Panc1 (cell line): ENCODE measurements at regions not wholly inside any gene's neighbourhood (a gene's known extent, or its start where the extent isn't known, plus 50 kb on each side); places are given as distances from the start of the nearest gene placed in this dataset.

Experiments used
- ATAC-seq: fragments of 200-7000 bp; cut with Tn5 transposase; 2 replicates; pipeline ENCODE4 v1.9.1; 2020; ENCODE audit warnings: mild to moderate bottlenecking, moderate library complexity
- BruUV-seq: library from RNA; stranded (reverse); fragments of 400-500 nt; replicated peaks from 2 replicates; lab custom pipeline; 2021; lab: Mats Ljungman, UMichigan
- CTCF ChIA-PET: fragments of 300-600 bp; sonication (Branson Sonifier 250); formaldehyde crosslinking; loops from one replicate; lab custom pipeline; 2022; ENCODE audit warnings: antibody characterized with exemption; lab: Charles Lee
- POLR2A ChIA-PET: fragments of 300-600 bp; sonication (Branson Sonifier 250); formaldehyde crosslinking; loops from one replicate; lab custom pipeline; 2022; ENCODE audit warnings: antibody characterized with exemption; lab: Charles Lee
- DNase-seq: peaks from one replicate; pipeline ENCODE4 v3.0.0-alpha.2; 2010; ENCODE audit warnings: low read depth, low spot score
- H3K27ac ChIP-seq: 2 replicates; pipeline ENCODE4 v1.5.1; 2011; ENCODE audit warnings: mild to moderate bottlenecking, low read length, inconsistent platforms
- H3K27me3 ChIP-seq: fragments of 200-500 bp; sonication (Bioruptor generic); 2 replicates; pipeline ENCODE4 v1.6.0; 2014; ENCODE audit warnings: low read length, inconsistent platforms; ENCODE audit not compliant: control insufficient read depth, insufficient read depth
- H3K36me3 ChIP-seq: fragments of 200-500 bp; sonication (Bioruptor generic); 2 replicates; pipeline ENCODE4 v1.5.1; 2014; ENCODE audit warnings: inconsistent platforms, mild to moderate bottlenecking, low read length, moderate library complexity; ENCODE audit not compliant: control insufficient read depth, insufficient read depth
- H3K4me1 ChIP-seq: 2 replicates; pipeline ENCODE4 v1.5.1; 2011; ENCODE audit warnings: inconsistent platforms, mild to moderate bottlenecking, low read length, moderate library complexity; ENCODE audit not compliant: control insufficient read depth, insufficient read depth
- H3K4me3 ChIP-seq, 2 experiments: 2 replicates each; pipeline ENCODE4 v1.5.1; 2011 to 2012; ENCODE audit warnings: low read depth in 2 of 2, low read length in 2 of 2, mild to moderate bottlenecking in 2 of 2, inconsistent platforms in 1 of 2, moderate library complexity in 1 of 2
- H3K9me3 ChIP-seq: fragments of 200-500 bp; sonication (Bioruptor generic); 2 replicates; pipeline ENCODE4 v1.5.1; 2014; ENCODE audit warnings: low read depth, mild to moderate bottlenecking, inconsistent platforms, low read length, moderate library complexity; ENCODE audit not compliant: control insufficient read depth, insufficient read depth
- POLR2AphosphoS5 ChIP-seq: IDR thresholded peaks from 2 replicates; pipeline ENCODE4 v1.6.1; 2012; ENCODE audit warnings: mild to moderate bottlenecking, low read depth, low read length, moderate library complexity
- SIN3A ChIP-seq: IDR thresholded peaks from 2 replicates; pipeline ENCODE4 v1.6.1; 2012; ENCODE audit warnings: low read depth, mild to moderate bottlenecking, low read length, moderate library complexity, borderline replicate concordance; ENCODE audit not compliant: insufficient read depth
- TCF7L2 ChIP-seq: IDR thresholded peaks from 2 replicates; pipeline ENCODE4 v1.6.1; 2011; ENCODE audit warnings: mild to moderate bottlenecking, low read depth, low read length, inconsistent platforms
- in situ Hi-C: cut with HindIII; loops from 2 replicates; pipeline ENCODE4 v1.10.0; 2016; ENCODE audit warnings: low sequenced_read_pairs, low pct_unique_long_range_greater_than_20kb
- intact Hi-C: fragments of 100-400 bp; cut with micrococcal nuclease; formaldehyde crosslinking; loops from one replicate; pipeline ENCODE4 v1.10.0; 2022; ENCODE audit not compliant: unreplicated experiment
- TF ChIP-seq, protein P1 (sequence below): fragments of 450-650 bp; IDR thresholded peaks from 2 replicates; pipeline ENCODE4 v1.5.1; 2017; ENCODE audit warnings: mild to moderate bottlenecking
- TF ChIP-seq, protein P2 (sequence below), 2 experiments: IDR thresholded peaks; 2 replicates each; pipeline ENCODE4 v1.6.1; 2011 to 2012; ENCODE audit warnings: low read depth in 2 of 2, control low read depth in 1 of 2, low read length in 1 of 2, mild to moderate bottlenecking in 1 of 2, moderate library complexity in 1 of 2; ENCODE audit not compliant: insufficient read depth in 1 of 2

DNA sequence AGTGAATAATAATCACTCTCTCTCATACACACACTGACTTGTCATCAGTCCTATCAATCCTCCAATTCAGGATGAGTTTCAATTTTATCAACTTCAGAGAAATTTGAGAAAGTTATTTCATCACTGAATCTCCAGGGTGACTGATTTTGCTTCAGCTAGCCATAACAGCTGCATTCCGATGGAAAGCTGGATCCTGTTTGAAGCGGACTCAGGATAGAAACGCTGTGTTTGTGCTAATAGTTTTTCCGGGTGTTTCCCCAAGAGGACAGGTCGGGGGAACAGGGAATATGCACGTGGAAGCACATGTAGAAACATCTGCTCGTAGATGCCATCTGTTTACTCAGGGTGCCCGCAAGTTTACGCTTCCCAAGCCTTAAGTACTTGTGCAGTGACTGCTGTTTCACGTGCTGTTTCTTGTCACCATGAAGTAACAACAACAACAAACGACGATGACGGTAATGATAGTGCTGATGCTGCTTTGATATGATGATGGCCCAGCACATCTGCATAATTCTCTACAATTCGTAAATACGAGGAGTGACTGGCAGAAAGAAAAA, 263.7 kb upstream of the DAPK1 start:
- in situ Hi-C loops = no loop called here

DNA sequence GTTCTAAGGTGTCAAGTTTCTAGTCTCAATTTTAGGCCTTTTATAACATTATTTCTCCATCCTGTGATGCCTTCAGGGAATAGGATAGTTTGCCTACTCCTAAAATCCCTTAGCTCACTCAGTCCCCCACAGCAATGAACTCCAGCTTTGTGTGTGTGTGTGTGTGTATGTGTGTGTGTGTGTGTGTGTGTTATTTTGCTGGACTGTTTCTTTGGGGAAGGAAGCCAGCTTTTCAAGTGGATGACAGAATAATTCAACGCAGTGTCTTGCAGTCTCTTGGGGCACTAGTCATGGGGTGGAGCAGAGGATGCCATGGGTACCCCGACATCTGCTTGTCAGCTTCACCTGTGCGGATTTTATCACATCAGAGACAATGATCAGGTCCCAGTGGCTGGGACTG, 262.8 kb upstream of the DAPK1 start:
- ATAC-seq (no peak), DNase-seq (no peak)
- intact Hi-C loops = no loop called here
- Histone ChIP-seq H3K36me3 (no peaks in the 10 kb centered on the region), H3K4me3 (no peak overlapping the region), H3K9me3 (no peaks in the 10 kb centered on the region), H3K4me1 (no peaks in the 10 kb centered on the region), H3K27ac (no peak overlapping the region), H3K27me3 (no peaks in the 10 kb centered on the region)
- in situ Hi-C loops = no loop called here
- TF ChIP-seq, protein P1, sequence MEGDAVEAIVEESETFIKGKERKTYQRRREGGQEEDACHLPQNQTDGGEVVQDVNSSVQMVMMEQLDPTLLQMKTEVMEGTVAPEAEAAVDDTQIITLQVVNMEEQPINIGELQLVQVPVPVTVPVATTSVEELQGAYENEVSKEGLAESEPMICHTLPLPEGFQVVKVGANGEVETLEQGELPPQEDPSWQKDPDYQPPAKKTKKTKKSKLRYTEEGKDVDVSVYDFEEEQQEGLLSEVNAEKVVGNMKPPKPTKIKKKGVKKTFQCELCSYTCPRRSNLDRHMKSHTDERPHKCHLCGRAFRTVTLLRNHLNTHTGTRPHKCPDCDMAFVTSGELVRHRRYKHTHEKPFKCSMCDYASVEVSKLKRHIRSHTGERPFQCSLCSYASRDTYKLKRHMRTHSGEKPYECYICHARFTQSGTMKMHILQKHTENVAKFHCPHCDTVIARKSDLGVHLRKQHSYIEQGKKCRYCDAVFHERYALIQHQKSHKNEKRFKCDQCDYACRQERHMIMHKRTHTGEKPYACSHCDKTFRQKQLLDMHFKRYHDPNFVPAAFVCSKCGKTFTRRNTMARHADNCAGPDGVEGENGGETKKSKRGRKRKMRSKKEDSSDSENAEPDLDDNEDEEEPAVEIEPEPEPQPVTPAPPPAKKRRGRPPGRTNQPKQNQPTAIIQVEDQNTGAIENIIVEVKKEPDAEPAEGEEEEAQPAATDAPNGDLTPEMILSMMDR = no peak
- TF ChIP-seq TCF7L2 = no peak
- no peak for TF ChIP-seq POLR2AphosphoS5
- TF ChIP-seq, protein P2, sequence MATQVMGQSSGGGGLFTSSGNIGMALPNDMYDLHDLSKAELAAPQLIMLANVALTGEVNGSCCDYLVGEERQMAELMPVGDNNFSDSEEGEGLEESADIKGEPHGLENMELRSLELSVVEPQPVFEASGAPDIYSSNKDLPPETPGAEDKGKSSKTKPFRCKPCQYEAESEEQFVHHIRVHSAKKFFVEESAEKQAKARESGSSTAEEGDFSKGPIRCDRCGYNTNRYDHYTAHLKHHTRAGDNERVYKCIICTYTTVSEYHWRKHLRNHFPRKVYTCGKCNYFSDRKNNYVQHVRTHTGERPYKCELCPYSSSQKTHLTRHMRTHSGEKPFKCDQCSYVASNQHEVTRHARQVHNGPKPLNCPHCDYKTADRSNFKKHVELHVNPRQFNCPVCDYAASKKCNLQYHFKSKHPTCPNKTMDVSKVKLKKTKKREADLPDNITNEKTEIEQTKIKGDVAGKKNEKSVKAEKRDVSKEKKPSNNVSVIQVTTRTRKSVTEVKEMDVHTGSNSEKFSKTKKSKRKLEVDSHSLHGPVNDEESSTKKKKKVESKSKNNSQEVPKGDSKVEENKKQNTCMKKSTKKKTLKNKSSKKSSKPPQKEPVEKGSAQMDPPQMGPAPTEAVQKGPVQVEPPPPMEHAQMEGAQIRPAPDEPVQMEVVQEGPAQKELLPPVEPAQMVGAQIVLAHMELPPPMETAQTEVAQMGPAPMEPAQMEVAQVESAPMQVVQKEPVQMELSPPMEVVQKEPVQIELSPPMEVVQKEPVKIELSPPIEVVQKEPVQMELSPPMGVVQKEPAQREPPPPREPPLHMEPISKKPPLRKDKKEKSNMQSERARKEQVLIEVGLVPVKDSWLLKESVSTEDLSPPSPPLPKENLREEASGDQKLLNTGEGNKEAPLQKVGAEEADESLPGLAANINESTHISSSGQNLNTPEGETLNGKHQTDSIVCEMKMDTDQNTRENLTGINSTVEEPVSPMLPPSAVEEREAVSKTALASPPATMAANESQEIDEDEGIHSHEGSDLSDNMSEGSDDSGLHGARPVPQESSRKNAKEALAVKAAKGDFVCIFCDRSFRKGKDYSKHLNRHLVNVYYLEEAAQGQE (IDR thresholded peaks at IDR 0.05; ENCODE audit: insufficient read depth in 1 of 2, low read depth in 2 of 2, low read length in 1 of 2) = no peak
- TF ChIP-seq SIN3A = no peak
- BruUV-seq = no TSS peak
- CTCF ChIA-PET = no interaction called here
- POLR2A ChIA-PET = no interaction called here

More for the DNA sequence above, 263.7 kb upstream of the DAPK1 start:
- Histone ChIP-seq H3K4me1 (no peaks in the 10 kb centered on the region), H3K9me3 (no peaks in the 10 kb centered on the region), H3K27me3 (no peaks in the 10 kb centered on the region), H3K27ac (no peak overlapping the region), H3K36me3 (no peaks in the 10 kb centered on the region), H3K4me3 (no peak overlapping the region)
- no TSS peak for BruUV-seq
- ATAC-seq (no peak), DNase-seq (no peak)
- no peak for TF ChIP-seq TCF7L2
- TF ChIP-seq, protein P1 = no peak
- TF ChIP-seq, protein P2 (IDR thresholded peaks at IDR 0.05; ENCODE audit: insufficient read depth in 1 of 2, low read depth in 2 of 2, low read length in 1 of 2) = no peak
- TF ChIP-seq SIN3A = no peak
- no peak for TF ChIP-seq POLR2AphosphoS5
- ChIA-PET POLR2A (no interaction called here), CTCF (no interaction called here)
- intact Hi-C loops = no loop called here
